ENCODE measurements at regions not wholly inside any gene's neighbourhood (a gene's known extent, or its start where the extent isn't known, plus 50 kb on each side); places are given as distances from the start of the nearest gene placed in this dataset.
"Not testable (repeated sequence)": the region's sequence is repeated elsewhere in the genome, so short reads cannot be mapped to it uniquely, and the experiment has no call there.

DNA sequence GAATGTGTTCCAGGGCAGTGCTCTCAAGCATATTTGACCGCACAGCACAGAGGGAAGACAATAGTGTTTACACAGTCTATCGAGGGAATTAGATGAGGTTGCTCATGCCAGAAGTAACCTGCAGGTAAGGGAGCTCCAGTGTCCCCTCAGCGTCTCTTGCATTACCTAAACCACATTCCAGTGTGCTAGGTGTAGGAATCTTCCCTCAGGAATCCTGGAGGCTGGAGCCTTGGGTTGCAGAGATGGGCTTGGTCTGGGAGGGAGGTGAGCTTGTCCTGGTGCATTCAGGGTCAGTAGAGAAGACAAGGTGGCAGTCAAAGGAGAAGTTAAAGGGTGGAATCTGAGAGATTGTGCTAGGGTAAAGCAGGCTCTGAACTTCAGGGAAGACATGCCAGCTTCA is 56.3 kb downstream of the SOX14 start:
- DNase-seq, result no peak

- no peak for DNase-seq
Observed at GRCh38 chr3:137835096-137835495, 71.0 kb downstream of the SOX14 start.

DNA sequence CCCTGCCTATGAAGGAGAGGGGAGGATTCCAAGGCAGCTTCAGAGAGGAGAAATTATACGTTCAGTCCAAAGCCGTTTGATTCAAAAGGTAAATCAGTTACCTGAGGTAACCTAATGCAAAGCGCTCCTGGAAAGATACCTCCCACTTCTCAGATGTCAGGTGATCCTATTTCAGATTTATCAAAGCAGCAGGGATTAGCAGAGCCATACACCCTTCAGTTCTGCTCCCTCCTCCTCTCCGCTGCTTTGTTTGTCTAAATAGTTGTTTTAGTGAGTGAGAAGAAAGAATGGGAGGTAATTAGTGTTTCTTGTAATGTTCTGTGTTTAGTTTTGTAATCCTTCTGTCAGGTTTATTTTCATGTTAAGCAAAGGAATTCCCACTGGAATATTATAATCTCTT is 81.1 kb downstream of the SOX14 start:
- DNase-seq, result no peak

- DNase-seq, result no peak
Observed at GRCh38 chr3:137845666-137846065, 81.6 kb downstream of the SOX14 start.

DNA sequence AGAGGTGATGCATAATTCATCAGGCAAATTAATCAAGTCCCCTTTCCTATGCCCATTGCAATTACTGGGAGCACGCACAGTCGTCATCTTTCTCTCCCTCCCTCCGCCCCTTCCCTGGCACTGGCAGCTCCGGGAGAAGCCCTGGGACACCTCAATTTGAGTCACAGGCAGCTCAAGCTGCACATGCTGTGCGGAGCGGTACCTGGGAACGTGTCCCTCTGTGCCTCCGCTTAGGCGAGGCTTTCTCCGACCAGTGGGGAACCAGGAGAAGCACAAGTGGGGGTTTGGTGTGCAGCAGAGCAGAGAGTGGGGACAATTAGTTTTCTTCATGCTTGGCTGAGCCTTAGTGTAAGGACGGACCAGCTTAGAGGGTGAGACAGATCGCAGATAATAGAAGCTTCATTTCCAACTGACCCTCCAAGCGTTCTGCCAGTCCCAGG is 88.3 kb downstream of the SOX14 start:
- no peak for DNase-seq

DNA sequence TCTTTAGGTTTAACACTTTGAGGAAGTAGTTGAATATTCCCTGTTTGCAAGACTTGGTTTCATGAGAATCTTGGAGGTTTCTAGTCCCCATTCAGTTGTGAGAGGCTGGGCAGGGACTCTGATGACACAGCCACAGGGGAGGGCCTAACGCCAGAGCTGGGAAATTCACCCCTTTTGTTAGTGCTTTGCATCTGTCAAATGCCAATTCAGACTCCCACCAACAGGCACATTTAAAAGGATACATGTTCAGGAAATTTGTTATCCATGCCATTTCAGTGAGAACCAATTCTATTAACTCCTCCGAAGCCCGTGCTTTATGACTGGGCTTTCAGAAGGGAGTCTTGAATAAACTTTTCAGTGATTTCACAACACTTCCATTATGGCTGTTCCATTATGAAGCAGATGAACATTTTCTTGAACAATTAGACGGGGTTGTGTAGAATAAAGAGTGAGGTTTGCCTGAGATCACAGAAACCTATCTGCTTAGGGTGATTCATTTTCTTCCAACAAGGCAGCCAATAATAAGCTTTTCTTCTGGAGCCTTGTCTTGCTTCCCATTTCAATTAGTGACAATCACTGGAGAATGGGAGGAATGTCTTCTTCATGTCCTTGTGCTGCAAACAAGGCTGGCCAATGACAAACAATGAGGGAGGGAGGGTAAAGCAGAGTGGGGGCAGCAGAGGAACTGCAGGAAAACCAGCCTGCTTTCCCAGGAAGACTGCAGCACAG is 90.6 kb downstream of the SOX14 start:
- no peak for DNase-seq

GRCh38 chr3:137866001-137866400 is 101.9 kb downstream of the SOX14 start:
- DNase-seq, result no peak

GRCh38 chr3:137866933-137867332 is 102.8 kb downstream of the SOX14 start:
- DNase-seq, result no peak

DNA sequence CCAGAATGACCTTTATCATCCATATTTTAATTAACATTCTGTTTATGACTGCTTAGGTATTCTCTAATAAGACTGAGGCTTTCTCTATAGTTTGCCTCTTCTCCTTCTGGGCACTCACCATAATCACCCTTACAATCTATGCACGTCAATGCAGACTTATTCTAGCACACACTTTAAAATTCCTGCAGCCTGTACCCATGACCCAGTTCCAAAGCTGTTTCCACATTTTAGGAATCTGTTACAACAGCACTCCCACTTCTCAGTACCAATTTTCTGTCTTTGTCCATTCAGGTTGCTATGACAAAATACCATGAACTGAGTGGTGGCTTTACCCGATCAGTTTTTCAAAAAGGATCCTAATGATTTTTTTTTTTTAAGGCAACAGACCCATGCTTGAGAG is 103.5 kb downstream of the SOX14 start:
- no peak for DNase-seq

DNA sequence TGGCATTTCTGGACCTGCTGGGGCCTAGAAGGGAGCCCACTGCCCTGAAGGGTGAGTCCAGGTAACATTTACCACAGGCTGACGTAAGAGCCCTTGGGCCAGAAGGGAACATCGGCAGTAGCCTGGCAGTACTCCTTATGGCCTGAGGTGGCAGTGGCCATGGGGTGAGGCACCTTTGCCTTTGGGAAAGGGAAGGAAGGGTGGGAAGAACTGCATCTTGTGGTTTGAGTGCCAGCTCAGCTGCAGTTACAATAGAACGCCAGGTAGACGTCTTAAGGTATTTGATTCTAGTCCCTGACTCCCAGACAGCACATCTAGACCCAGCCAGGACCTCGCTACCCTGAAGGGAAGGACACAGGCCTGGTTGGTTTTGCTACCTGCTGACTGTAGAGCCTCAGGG is 104.9 kb downstream of the SOX14 start:
- DNase-seq, result no peak

- DNase-seq, result not testable (repeated sequence)
Observed at GRCh38 chr3:137872589-137872988, 108.5 kb downstream of the SOX14 start.

- not testable (repeated sequence) for DNase-seq
Observed at GRCh38 chr3:137896842-137897241, 113.1 kb upstream of the CLDN18 start.

DNA sequence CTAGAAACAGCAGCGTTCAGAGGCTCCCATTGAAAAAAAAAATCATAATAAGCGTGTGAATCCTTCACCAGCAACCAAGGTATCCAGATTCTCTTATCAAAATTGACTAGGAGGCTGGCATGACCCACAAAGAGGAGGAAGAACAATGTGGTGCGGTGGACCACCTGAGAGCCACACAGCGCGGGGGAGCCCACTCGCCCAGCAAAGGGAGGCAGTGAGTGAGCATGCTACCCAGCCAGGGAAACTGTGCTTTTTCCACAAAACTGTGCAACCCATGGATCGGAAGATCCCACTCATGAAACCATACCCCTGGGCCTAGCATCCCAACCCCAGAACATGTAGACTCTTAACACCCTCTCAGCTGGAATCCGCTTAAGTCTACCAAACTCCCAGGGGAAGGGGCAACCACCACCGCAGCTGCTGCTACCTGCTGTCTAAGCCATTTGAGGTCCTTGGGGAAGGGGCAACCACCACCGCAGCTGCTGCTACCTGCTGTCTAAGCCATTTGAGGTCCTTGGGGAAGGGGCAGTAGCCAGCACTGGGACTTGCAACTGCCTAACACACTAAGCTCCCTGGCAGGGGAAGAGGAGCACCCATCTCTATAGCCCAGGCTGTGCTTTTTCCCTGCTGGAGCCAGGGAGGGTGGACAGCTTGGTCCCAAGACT is 102.8 kb upstream of the CLDN18 start:
- DNase-seq, result no peak

- no peak for DNase-seq
Observed at GRCh38 chr3:137924628-137925027, 85.3 kb upstream of the CLDN18 start.

DNA sequence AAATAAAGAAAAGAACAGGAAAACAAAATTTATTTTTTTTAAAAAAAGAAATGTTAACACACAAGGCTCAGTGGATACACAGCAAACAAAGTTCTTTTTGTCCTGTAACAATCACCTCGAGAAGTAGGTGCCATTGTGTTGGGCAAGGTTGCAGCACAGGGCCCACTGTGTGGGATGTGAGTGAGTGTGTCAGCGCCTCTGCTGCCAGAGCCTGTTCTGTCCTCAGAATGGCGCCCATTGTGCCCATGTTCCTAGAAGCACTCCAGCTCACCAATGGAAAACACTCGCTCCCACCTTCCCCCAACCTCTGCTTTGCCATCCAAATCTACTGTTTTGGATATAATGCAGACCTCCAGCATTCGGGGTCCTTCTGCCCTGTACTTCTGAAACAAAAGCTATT is 84.9 kb upstream of the CLDN18 start:
- DNase-seq, result no peak

- no peak for DNase-seq
Observed at GRCh38 chr3:137926991-137927390, 83.0 kb upstream of the CLDN18 start.

- no peak for DNase-seq
Observed at GRCh38 chr3:137930976-137931375, 79.0 kb upstream of the CLDN18 start.

DNA sequence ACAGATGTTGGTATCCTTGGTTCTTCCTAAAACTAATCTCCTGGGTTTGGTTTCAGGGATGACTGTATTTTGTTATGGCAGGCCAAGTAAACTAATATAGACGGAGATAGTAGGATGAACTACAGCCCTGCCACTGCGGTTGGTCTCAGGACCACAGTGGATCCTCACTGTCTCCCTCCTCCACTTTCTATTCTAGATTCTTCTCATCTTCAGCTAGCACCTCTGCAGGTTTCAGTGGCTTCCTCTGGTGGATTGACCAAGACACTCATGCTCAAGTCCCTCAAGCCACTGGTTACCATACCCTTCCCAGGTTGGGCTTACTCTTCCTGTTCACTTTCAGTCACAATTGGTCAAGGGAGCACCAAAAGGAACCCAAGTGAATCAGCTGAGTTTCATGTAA is 71.1 kb upstream of the CLDN18 start:
- DNase-seq, result no peak

DNA sequence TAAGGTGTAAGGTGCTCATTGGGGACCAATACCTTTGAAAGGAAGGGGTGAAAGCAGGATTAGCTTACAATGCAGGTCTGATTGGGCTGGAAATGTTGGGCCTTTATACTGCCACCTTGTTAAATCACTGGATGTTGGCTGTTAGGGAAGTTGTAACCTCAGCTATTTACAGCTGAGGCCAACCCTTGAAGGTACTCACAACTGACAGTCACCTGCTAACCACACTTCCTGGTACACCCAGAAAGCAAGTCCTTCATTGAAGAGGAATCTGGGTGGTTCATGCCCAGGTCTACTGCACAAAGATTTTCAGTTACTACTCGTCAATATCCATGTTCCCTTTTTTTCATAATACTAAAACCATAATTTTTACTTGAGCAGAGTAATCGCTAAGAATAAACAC is 65.4 kb upstream of the CLDN18 start:
- no peak for DNase-seq

DNA sequence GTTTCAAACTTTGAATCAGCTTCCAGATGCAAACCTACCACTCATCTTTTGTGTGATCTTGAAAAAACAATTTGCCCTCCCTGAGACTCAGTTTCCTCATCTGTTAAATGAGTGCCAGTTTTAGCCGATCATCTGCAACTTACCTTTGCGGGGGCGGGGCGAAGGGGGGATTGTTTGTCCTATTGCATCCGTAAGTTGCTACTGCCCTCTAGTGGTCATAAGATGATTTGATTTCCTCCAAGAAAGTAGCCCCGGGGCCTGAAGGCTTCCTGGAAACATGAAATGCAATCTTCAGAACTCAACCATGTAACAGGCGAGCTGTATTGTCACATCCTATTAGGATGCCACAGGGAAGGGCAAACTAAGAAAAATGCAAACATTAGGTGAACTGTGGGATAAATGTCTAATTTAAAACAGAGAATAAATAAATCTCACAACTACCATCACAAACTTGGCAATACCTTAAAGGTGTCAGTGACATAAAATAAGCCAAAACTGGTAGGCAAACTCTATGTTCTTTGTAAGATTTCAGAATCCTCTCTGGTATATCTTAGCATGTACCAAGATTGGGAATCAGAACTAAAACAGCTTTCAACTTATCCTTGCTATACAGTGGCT is 63.5 kb upstream of the CLDN18 start:
- DNase-seq, result peak; percentile 47

DNA sequence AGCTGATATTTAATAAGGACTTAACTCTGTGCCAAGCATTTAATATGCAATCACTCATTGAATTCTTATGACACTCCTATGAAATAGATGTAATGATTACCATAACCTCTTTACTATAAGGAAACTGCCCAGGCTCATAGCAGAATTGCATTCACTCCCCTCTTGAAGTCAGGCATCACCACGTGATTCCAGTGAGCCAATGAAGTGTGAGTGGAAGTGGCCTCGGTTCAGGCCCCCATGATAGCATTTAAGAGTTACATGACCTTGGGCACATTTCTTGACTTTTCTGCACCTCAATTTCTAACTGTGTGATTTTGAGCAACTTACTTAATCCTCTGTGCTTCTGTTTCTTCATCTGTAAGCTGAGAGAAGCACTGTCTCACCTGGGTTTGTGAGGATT is 62.8 kb upstream of the CLDN18 start:
- no peak for DNase-seq

DNA sequence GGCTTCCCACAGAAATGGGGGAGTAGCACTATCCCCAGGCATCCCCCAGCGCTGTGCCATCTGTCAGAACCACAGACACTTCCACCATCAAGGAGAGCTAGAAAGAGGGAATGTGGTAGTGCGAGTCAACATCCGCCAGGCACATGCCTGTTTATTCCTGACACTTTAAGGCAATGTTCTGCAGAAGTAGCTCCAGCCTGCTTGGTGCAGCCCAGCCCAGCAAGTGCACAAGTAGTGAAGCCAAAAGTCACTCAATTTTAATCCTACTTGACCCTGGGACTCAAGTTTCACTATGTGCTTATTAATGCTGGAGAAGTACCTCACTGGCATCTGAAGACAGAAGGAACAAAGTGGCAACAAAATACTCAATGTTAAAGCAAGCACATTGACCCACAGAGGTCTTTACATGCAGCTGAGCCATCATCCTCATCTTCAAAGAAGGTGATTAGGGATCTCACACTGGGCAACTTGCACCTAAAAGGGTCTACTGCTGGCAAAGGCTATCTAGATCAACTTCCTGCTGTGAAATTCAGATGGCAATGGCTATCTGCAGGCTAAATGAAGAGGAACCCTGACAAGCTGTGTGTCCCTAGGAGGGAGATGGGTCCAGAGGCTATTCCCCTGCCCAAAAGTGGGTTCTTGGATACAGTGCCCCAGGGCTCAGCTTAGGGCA is 61.4 kb upstream of the CLDN18 start:
- no peak for DNase-seq

- no peak for DNase-seq
Observed at GRCh38 chr3:137958636-137959035, 51.3 kb upstream of the CLDN18 start.

All from KG1 (cell line).